Lung (tissue), 11 donors: ENCODE measurements at regions not wholly inside any gene's neighbourhood (a gene's known extent, or its start where the extent isn't known, plus 50 kb on each side); places are given as distances from the start of the nearest gene placed in this dataset.

Experiments used
- ATAC-seq: fragments of 200-7000 bp; cut with Tn5 transposase; one replicate; pipeline ENCODE4 v1.9.1; 2020; ENCODE audit warnings: moderate number of reproducible peaks; ENCODE audit not compliant: insufficient read depth, low FRiP score
- DNase-seq, 3 donors: peaks; one replicate each; pipeline ENCODE4 v3.0.0-alpha.2; 2013 to 2017
- H3K27ac ChIP-seq, 2 donors: one replicate each; pipeline ENCODE4 v1.5.1; 2013; ENCODE audit warnings: mild to moderate bottlenecking in 2 of 2, moderate library complexity in 2 of 2, control low read depth in 1 of 2, inconsistent platforms in 1 of 2, low read depth in 1 of 2, low read length in 1 of 2
- H3K27me3 ChIP-seq, 3 donors: one replicate each; pipeline ENCODE4 v1.5.1; 2013; ENCODE audit warnings: low read length in 2 of 3; ENCODE audit not compliant: control insufficient read depth in 3 of 3, insufficient read depth in 3 of 3
- H3K36me3 ChIP-seq, 4 donors: one replicate each; pipeline ENCODE4 v1.5.1; 2013; ENCODE audit warnings: low read length in 4 of 4, mild to moderate bottlenecking in 1 of 4, moderate library complexity in 1 of 4; ENCODE audit not compliant: control insufficient read depth in 4 of 4, insufficient read depth in 4 of 4
- H3K4me1 ChIP-seq, 5 donors: one replicate each; pipeline ENCODE4 v1.5.1; 2013; ENCODE audit warnings: low read length in 5 of 5, mild to moderate bottlenecking in 2 of 5, moderate library complexity in 1 of 5; ENCODE audit not compliant: control insufficient read depth in 5 of 5, insufficient read depth in 5 of 5
- H3K4me3 ChIP-seq: one replicate; pipeline ENCODE4 v1.5.1; 2013; ENCODE audit warnings: mild to moderate bottlenecking, control low read depth, moderate library complexity
- H3K9ac ChIP-seq, 2 donors: one replicate each; pipeline ENCODE4 v1.5.1; 2013; ENCODE audit warnings: low read length in 2 of 2, control low read depth in 1 of 2; ENCODE audit not compliant: insufficient read depth in 1 of 2
- H3K9me3 ChIP-seq, 4 donors: one replicate each; pipeline ENCODE4 v1.5.1; 2013; ENCODE audit warnings: low read length in 3 of 4, mild to moderate bottlenecking in 1 of 4, moderate library complexity in 1 of 4; ENCODE audit not compliant: control insufficient read depth in 4 of 4, insufficient read depth in 3 of 4
- WGBS, 2 donors: extraction: QIAGEN DNeasy Blood & Tissue Kit; methylation state at CpG; one replicate each; pipeline ENCODE4 v1.1.7; 2013; 5-methylcytosine and 5-hydroxymethylcytosine counted together
- TF ChIP-seq, protein P1 (sequence below): IDR thresholded peaks from 2 replicates; pipeline ENCODE4 v1.5.1; 2012; ENCODE audit warnings: mild to moderate bottlenecking; ENCODE audit errors: control extremely low read depth, extremely low read depth
- donor health status: control.
- donor health status: control.
- donor health status: Bipolar disorder and iron deficiency.
- donor health status: healthy.
- donor health status: DM: yes; HTN: yes; CAD: no.

DNA sequence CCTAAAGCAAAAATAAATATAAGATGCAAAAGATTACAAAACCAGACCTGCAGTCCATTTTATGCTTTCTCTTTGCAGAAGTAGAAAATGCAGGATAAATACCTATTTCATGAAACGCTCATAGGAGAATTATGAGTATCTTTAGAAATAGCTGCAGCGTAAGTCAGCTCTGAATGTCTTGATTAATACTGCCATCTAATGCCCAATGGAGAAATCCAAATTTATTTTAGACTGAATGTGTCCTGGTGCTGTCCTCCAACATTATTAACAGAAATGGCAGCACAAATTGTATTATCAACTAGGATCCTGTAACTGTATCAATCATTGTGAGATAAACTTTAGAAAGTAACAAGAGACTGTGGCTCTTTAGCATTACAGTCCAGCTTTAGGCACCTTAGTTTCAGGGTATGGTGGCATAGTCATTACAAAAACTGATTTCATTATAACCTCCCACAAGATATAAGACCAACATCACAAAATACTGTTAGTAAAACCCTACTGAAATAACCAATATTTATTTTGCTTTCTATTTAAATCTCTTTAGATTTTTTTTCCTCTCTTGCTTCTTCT lies 162.1 kb upstream of the MIR17HG start:
- Histone ChIP-seq H3K27ac (no peak overlapping the region), H3K4me1 (no peaks in the 10 kb centered on the region), H3K4me3 (no peak overlapping the region), H3K36me3 (no peaks in the 10 kb centered on the region), H3K9me3 (no peaks in the 10 kb centered on the region), H3K9ac (no peak overlapping the region), H3K27me3 (no peaks in the 10 kb centered on the region)
- TF ChIP-seq, protein P1, sequence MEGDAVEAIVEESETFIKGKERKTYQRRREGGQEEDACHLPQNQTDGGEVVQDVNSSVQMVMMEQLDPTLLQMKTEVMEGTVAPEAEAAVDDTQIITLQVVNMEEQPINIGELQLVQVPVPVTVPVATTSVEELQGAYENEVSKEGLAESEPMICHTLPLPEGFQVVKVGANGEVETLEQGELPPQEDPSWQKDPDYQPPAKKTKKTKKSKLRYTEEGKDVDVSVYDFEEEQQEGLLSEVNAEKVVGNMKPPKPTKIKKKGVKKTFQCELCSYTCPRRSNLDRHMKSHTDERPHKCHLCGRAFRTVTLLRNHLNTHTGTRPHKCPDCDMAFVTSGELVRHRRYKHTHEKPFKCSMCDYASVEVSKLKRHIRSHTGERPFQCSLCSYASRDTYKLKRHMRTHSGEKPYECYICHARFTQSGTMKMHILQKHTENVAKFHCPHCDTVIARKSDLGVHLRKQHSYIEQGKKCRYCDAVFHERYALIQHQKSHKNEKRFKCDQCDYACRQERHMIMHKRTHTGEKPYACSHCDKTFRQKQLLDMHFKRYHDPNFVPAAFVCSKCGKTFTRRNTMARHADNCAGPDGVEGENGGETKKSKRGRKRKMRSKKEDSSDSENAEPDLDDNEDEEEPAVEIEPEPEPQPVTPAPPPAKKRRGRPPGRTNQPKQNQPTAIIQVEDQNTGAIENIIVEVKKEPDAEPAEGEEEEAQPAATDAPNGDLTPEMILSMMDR, result no peak
- DNase-seq (peak in 2 of 3 donors; percentile 66 to 72), ATAC-seq (no peak)
- 14 to 17% methylated on average over 2 of the region's 2 CpGs for WGBS, 2 donors

DNA sequence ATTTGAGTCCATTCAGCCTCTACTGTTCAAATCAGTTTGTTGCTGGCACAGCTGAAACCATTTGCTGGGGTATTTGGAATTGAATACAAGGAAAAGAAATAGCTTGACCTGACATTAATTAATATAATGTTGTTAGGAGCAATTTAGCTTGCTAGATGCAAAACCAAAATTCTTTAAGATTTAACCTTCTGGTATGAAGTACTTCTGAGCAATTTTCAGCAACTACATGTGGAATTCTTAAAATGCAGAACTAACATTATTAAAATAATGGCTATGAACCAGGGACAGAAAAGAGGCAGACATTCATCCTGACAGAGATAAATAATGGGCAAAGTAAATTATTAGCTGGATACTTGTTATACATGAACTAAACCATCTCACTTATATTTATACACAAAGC lies 160.0 kb upstream of the MIR17HG start:
- Histone ChIP-seq H3K27me3 (no peaks in the 10 kb centered on the region), H3K27ac (no peak overlapping the region), H3K36me3 (no peaks in the 10 kb centered on the region), H3K9ac (no peak overlapping the region), H3K9me3 (no peaks in the 10 kb centered on the region), H3K4me3 (no peak overlapping the region), H3K4me1 (no peaks in the 10 kb centered on the region)
- TF ChIP-seq, protein P1, result no peak
- DNase-seq (no peak), ATAC-seq (no peak)

DNA sequence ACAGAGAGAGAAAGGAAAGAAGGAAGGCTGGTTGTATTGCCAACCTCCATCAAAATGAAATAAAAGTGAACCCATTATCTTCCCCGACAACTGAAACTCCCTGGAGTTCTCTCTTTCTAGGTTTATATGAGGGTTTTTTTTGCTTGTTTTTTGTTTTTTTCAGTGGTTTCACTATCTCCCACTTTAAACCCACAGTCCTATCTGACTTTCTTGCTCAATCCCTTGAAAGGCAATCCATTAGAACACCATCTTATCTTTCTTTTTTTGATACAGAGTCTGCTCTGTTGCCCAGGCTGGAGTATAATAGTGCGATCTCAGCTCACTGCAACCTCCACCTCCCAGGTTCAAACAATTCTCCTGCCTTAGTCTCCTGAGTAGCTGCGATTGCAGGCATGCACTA lies 158.0 kb upstream of the MIR17HG start:
- Histone ChIP-seq H3K4me1 (no peaks in the 10 kb centered on the region), H3K36me3 (no peaks in the 10 kb centered on the region), H3K4me3 (no peak overlapping the region), H3K27me3 (no peaks in the 10 kb centered on the region), H3K9ac (no peak overlapping the region), H3K9me3 (no peaks in the 10 kb centered on the region), H3K27ac (no peak overlapping the region)
- ATAC-seq (no peak), DNase-seq (no peak)
- 89 to 94% methylated on average over 3 of the region's 3 CpGs for WGBS, 2 donors
- TF ChIP-seq, protein P1, result no peak

DNA sequence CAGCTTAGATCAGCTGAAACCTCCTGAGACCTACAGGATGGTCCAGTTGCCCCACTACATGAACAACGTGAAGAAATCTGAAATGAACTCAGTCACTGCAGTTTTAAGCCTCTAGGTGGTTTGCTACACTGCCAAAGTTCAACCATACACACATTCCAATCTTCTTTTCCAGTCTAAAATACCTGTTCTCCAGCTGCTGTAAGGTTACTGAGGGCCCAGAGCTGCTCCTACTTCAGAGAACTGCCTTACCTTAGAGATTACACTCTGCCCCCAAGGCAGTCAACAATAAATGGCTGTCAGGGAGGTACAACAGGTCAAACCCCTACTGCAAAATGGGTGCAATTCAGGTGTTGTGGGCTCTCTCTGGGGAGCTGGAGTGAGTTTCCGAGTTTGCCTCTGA lies 154.1 kb upstream of the MIR17HG start:
- TF ChIP-seq, protein P1, result no peak
- Histone ChIP-seq H3K4me1 (no peaks in the 10 kb centered on the region), H3K9me3 (no peaks in the 10 kb centered on the region), H3K27me3 (no peaks in the 10 kb centered on the region), H3K4me3 (no peak overlapping the region), H3K36me3 (no peaks in the 10 kb centered on the region), H3K27ac (no peak overlapping the region), H3K9ac (no peak overlapping the region)
- DNase-seq (no peak), ATAC-seq (no peak)
- 63 to 71% methylated on average over 2 of the region's 2 CpGs for WGBS, 2 donors
